Astrocyte of the cerebellum (primary cell): ENCODE measurements at regions not wholly inside any gene's neighbourhood (a gene's known extent, or its start where the extent isn't known, plus 50 kb on each side); places are given as distances from the start of the nearest gene placed in this dataset.
"Not testable (repeated sequence)": the region's sequence is repeated elsewhere in the genome, so short reads cannot be mapped to it uniquely, and the experiment has no call there.

Source experiments
- DNase-seq: peaks from one replicate; pipeline ENCODE4 v3.0.0-alpha.2; 2011; ENCODE audit warnings: low read depth
- H3K4me3 ChIP-seq: 2 replicates; pipeline ENCODE4 v1.5.1; 2011; ENCODE audit warnings: mild to moderate bottlenecking, low read depth, low read length, moderate library complexity
- CTCF ChIP-seq: IDR thresholded peaks from 2 replicates; pipeline ENCODE4 v1.5.1; 2012; ENCODE audit warnings: low read length, low read depth, moderate library complexity, mild to moderate bottlenecking; ENCODE audit errors: missing control alignments
- in situ Hi-C: cut with HindIII; loops from 2 replicates; pipeline ENCODE4 v1.10.0; 2017; ENCODE audit warnings: low sequenced_read_pairs

- TF ChIP-seq CTCF: no peak
- in situ Hi-C loops: no loop called here
- no peak overlapping the region for H3K4me3 ChIP-seq
- DNase-seq: no peak
Measured at GRCh38 chr6:167232356-167232755, 58.8 kb upstream of the UNC93A start.

DNA sequence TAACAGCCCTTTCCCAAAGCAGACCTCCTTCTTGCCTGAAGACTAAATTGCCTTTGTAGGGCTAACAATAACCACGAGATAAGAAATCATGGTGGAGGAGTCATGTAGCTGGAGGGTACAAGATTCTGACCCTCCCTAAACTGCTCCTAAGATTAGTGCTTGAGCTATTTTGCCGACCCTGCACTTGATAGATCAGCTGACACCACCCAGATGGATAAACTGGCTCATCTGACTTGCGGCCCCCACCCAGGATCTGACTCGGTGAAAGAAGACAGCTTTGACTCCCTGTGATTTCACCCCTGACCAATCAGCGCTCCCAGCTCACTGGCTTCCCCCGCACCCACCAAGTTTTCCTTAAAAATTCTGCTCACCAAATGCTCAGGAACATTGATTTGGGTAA, 57.6 kb upstream of the UNC93A start:
- in situ Hi-C loops: no loop called here
- no peak for TF ChIP-seq CTCF
- DNase-seq: no peak
- H3K4me3 ChIP-seq: no peak overlapping the region

- in situ Hi-C loops, H3K4me3 ChIP-seq, DNase-seq: not testable (repeated sequence)
Measured at GRCh38 chr6:167234576-167234975, 56.5 kb upstream of the UNC93A start.

DNA sequence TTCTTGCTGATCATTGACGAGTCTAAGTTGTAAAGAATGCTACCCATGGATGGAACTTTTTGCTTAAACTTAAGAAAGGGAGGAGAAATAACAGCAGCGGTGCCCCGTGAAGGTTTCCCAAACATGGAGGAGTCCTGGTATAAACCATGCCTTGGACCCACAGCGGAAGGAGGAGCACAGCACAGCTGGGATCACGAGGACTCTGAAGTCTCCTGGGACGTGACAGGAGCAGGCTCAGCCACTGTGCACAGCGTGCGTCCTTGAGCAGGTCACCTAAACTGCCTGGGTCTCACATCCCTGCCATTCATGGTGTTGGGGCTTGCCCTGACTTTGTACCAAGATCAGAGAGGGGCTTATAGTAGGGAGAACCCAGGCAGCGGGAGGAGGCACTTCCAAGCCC, 56.1 kb upstream of the UNC93A start:
- no peak for TF ChIP-seq CTCF
- no peak for DNase-seq
- no peak overlapping the region for H3K4me3 ChIP-seq
- in situ Hi-C loops: no loop called here

DNA sequence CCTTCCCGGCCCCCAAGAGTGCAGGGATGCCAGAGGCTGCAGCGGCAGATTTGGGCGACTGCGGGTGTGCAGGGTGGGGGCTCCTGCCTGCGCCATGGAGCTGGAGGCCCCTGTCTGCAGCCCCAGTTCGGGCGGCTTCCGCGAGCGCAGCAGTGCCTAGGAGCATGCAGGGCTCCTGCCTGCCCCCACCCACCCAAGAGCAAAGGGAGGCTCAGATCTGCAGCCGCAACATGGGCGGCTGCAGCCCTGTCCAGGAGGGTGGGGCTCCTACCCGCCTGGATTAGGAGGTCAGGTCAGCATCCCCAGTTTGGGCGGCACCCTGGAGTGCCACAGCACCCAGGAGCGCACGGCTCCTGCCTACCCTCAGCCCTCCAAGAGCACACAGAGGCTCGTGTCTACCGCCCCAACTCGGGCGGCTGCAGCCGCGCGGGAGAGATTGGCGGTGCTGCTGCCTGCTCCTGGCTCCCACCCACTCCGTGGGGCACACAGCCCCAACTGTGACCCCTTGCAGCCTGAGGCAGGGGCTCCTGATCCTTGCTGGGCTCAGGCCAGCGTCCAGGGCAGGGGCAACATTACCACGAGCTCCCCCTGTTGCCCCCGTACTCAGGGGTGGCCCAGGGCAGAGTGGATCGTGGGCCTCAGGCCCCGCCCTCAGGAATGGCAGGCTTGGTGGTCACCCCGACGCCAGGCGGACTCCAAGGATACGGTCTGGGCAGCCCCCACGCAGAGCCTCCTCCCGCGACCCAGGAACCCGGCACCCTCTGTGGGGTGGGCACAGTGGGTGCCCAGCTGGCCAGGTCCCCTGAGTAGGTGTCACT, 55.5 kb upstream of the UNC93A start:
- TF ChIP-seq CTCF: no peak
- DNase-seq: no peak
- in situ Hi-C loops: no loop called here
- no peak overlapping the region for H3K4me3 ChIP-seq

- no peak for TF ChIP-seq CTCF
- no peak overlapping the region for H3K4me3 ChIP-seq
- in situ Hi-C loops: no loop called here
- DNase-seq: no peak
Measured at GRCh38 chr6:167236239-167236571, 54.9 kb upstream of the UNC93A start.

DNA sequence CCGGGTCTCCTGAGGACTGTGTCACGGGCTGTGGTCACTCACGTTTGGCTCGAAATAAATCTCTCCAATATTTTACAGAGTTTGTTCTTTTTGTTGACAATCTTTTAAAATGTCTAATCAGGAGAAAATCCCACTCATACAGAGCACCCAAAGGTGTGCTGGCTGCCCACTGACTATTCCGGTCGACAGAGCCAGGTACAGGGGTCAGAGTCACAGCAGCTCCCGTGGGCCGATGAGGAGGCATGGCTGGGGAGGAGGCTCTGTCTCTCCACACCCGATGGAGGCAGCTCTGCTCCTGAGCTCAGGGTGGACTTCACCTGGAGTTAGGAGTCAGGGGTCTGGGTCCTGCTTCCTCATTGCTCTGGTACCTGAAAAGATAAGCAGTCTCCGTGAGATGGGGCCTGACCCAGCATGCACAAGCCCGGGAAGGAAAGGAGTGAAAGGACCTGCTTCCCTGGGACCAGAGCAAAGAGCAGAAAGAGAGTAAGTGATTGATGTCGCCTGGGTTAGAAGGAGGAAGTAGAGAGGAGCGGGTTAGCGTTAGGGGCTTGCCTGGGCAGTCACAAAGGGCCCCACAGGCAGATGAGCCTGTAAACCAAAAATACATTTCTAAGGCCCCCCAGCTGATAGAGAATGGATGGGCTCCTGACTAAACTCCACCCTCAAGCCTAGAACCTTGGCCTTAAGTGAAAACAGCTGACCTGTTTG, 53.5 kb upstream of the UNC93A start:
- DNase-seq: no peak
- TF ChIP-seq CTCF: no peak
- in situ Hi-C loops: no loop called here
- no peak overlapping the region for H3K4me3 ChIP-seq
